Natural killer cell (primary cell): ENCODE measurements at regions not wholly inside any gene's neighbourhood (a gene's known extent, or its start where the extent isn't known, plus 50 kb on each side); places are given as distances from the start of the nearest gene placed in this dataset.
A peak's percentile ranks its signal among the peaks of the same experiment; 100 is the strongest.

Experiments
- ATAC-seq, 3 donors: fragments of 150-1000 bp in 2 of 3; fragments of 200-7000 bp in 1 of 3; cut with Tn5 transposase; 1 replicate in 1 of 3; 2 replicates in 2 of 3; pipeline ENCODE4 v1.10.0; 2021; ENCODE audit warnings: mild to moderate bottlenecking in 2 of 3, moderate library complexity in 2 of 3
- DNase-seq, 2 donors: peaks; one replicate each; pipeline versions ENCODE4 v3.0.0 to v3.0.0-alpha.2; 2013 to 2021; ENCODE audit warnings: mixed read lengths in 1 of 2
- H3K27ac ChIP-seq: one replicate; pipeline ENCODE4 v1.5.1; 2013; ENCODE audit warnings: mild to moderate bottlenecking, low read length
- H3K27me3 ChIP-seq: one replicate; pipeline ENCODE4 v1.6.1; 2013; ENCODE audit warnings: low read length; ENCODE audit not compliant: control insufficient read depth, insufficient read depth
- H3K36me3 ChIP-seq: one replicate; pipeline ENCODE4 v1.6.1; 2013; ENCODE audit warnings: low read length; ENCODE audit not compliant: control insufficient read depth, insufficient read depth
- H3K4me1 ChIP-seq: one replicate; pipeline ENCODE4 v1.6.1; 2013; ENCODE audit warnings: low read length; ENCODE audit not compliant: control insufficient read depth, insufficient read depth
- H3K4me3 ChIP-seq: one replicate; pipeline ENCODE4 v1.5.1; 2013; ENCODE audit warnings: low read length
- H3K9me3 ChIP-seq: one replicate; pipeline ENCODE4 v1.6.1; 2013; ENCODE audit warnings: low read length; ENCODE audit not compliant: control insufficient read depth, insufficient read depth
- H3K27ac Mint-ChIP-seq, 2 donors: one replicate each; pipeline ENCODE4 v1.8.0; 2022; ENCODE audit warnings: mild to moderate bottlenecking in 2 of 2, mixed read lengths in 2 of 2, moderate library complexity in 1 of 2
- H3K27me3 Mint-ChIP-seq, 2 donors: one replicate each; pipeline ENCODE4 v1.8.0; 2022; ENCODE audit warnings: low read depth in 2 of 2, mixed read lengths in 2 of 2
- H3K36me3 Mint-ChIP-seq: one replicate; pipeline ENCODE4 v1.8.0; 2022; ENCODE audit warnings: mixed read lengths
- H3K4me1 Mint-ChIP-seq, 2 donors: one replicate each; pipeline ENCODE4 v1.8.0; 2022; ENCODE audit warnings: mixed read lengths in 2 of 2
- H3K4me3 Mint-ChIP-seq: one replicate; pipeline ENCODE4 v1.8.0; 2022; ENCODE audit warnings: mild to moderate bottlenecking, moderate library complexity, mixed read lengths
- H3K9me3 Mint-ChIP-seq, 2 donors: one replicate each; pipeline ENCODE4 v1.8.0; 2022; ENCODE audit warnings: mixed read lengths in 2 of 2
- CTCF ChIP-seq: fragments of 200-600 bp; IDR thresholded peaks from one replicate; pipeline ENCODE4 v1.8.0; 2022; ENCODE audit warnings: antibody characterized with exemption
- WGBS: methylation state at CpG from one replicate; pipeline ENCODE4 v1.1.7; 2013; ENCODE audit warnings: missing lambda C conversion rate; ENCODE audit not compliant: insufficient coverage; 5-methylcytosine and 5-hydroxymethylcytosine counted together
- intact Hi-C: fragments of 100-400 bp; cut with micrococcal nuclease; formaldehyde crosslinking; loops from one replicate; pipeline ENCODE4 v1.14.2; 2022

- Histone ChIP-seq H3K4me1 (peaks cover 13% of the 10 kb centered on the region), H3K9me3 (no peaks in the 10 kb centered on the region), H3K36me3 (no peaks in the 10 kb centered on the region), H3K27ac (no peak overlapping the region), H3K4me3 (no peak overlapping the region), H3K27me3 (peaks cover 65% of the 10 kb centered on the region)
- Mint-ChIP-seq H3K27me3 (peaks cover 58 to 96% of the 10 kb centered on the region in 2 donors), H3K4me1 (peaks cover 16% of the 10 kb centered on the region in 2 donors), H3K4me3 (peak overlapping the region; percentile 5), H3K9me3 (peaks cover 0 to 3% of the 10 kb centered on the region in 2 donors), H3K36me3 (peaks cover 25% of the 10 kb centered on the region), H3K27ac (no peak overlapping the region)
- no peak for DNase-seq
- ATAC-seq = no peak
- WGBS = 93% methylated on average over 3 of the region's 3 CpGs
- intact Hi-C loops = no loop called here
- no peak for TF ChIP-seq CTCF
Measured at GRCh38 chr6:28588666-28589065, 63.0 kb downstream of the GPX5 start.

- peaks cover 58 to 89% of the 10 kb centered on the region in 2 donors for H3K27me3 Mint-ChIP-seq
- H3K36me3 Mint-ChIP-seq = peaks cover 25% of the 10 kb centered on the region
- no peaks in the 10 kb centered on the region for H3K36me3 ChIP-seq
- H3K4me1 ChIP-seq = peaks cover 13% of the 10 kb centered on the region
- ATAC-seq (no peak), DNase-seq (peak in 1 of 2 donors; percentile 50)
- TF ChIP-seq CTCF = no peak
- H3K27ac Mint-ChIP-seq = no peak overlapping the region
- H3K4me3 ChIP-seq = no peak overlapping the region
- WGBS = 1% methylated on average over 33 of the region's 34 CpGs
- no peak overlapping the region for H3K27ac ChIP-seq
- intact Hi-C loops = no loop called here
- H3K4me1 Mint-ChIP-seq = peaks cover 16% of the 10 kb centered on the region in 2 donors
- H3K9me3 Mint-ChIP-seq = peaks cover 0 to 3% of the 10 kb centered on the region in 2 donors
- no peak overlapping the region for H3K4me3 Mint-ChIP-seq
- H3K9me3 ChIP-seq = no peaks in the 10 kb centered on the region
- H3K27me3 ChIP-seq = peaks cover 66% of the 10 kb centered on the region
Measured at GRCh38 chr6:28589234-28589956, 63.7 kb downstream of the GPX5 start.

GRCh38 chr6:28589957-28590349 is 64.3 kb downstream of the GPX5 start:
- no peak overlapping the region for H3K27ac Mint-ChIP-seq
- Histone ChIP-seq H3K27me3 (peaks cover 64% of the 10 kb centered on the region), H3K36me3 (no peaks in the 10 kb centered on the region), H3K9me3 (no peaks in the 10 kb centered on the region), H3K4me1 (peaks cover 13% of the 10 kb centered on the region), H3K27ac (no peak overlapping the region), H3K4me3 (no peak overlapping the region)
- no peak for TF ChIP-seq CTCF
- H3K4me1 Mint-ChIP-seq = peaks cover 16% of the 10 kb centered on the region in 2 donors
- intact Hi-C loops = no loop called here
- H3K36me3 Mint-ChIP-seq = peaks cover 25% of the 10 kb centered on the region
- 17% methylated on average over 17 of the region's 21 CpGs for WGBS
- H3K4me3 Mint-ChIP-seq = no peak overlapping the region
- H3K9me3 Mint-ChIP-seq = peaks cover 0 to 6% of the 10 kb centered on the region in 2 donors
- ATAC-seq = no peak
- DNase-seq = no peak
- peaks cover 59 to 84% of the 10 kb centered on the region in 2 donors for H3K27me3 Mint-ChIP-seq
